HG03432 (cell line): ENCODE measurements at regions not wholly inside any gene's neighbourhood (a gene's known extent, or its start where the extent isn't known, plus 50 kb on each side); places are given as distances from the start of the nearest gene placed in this dataset.

ENCODE experiments used
- ATAC-seq: cut with Tn5 transposase; IDR thresholded peaks from one replicate; pipeline ENCODE4 v1.9.1; 2021; ENCODE audit warnings: mild to moderate bottlenecking, moderate library complexity; ENCODE audit not compliant: unreplicated experiment

DNA sequence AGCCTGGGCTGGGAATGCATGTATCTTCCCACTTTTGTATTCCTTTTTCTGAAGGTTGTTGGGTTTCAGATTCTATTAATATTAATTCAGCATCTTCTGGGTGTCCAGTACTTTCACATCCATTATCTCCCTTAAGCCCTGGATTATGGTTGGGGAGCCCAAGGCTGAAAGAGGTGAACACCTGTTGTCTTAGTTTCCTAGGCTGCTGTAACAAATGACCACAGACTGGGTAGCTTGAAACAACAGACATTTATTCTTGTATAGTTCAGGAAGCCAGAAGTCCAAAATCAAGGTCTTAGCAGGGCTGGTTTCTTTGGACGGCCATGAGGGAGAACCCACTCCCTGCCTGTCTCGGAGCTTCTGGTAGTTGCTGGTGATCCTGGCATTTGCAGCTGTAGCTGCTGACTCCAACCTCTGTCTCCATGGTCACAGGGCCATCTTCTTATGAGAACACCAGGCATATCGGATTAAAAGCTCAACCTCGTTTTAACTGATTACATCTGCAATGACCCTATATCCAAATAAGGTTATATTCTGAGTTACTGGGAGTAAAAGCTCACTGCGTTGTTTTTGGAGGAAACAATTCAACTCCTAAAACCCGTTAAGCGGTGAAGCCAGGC, 68.2 kb upstream of the CLMN start:
- no peak for ATAC-seq

GRCh38 chr14:95386536-95387095, 66.9 kb upstream of the CLMN start:
- no peak for ATAC-seq

- no peak for ATAC-seq
Measured at GRCh38 chr14:95385701-95386100, 66.0 kb upstream of the CLMN start.

GRCh38 chr14:95382747-95383146, 63.0 kb upstream of the CLMN start:
- no peak for ATAC-seq

- no peak for ATAC-seq
Measured at GRCh38 chr14:95381726-95382125, 62.0 kb upstream of the CLMN start.

- no peak for ATAC-seq
Measured at GRCh38 chr14:95380350-95381042, 60.8 kb upstream of the CLMN start.

DNA sequence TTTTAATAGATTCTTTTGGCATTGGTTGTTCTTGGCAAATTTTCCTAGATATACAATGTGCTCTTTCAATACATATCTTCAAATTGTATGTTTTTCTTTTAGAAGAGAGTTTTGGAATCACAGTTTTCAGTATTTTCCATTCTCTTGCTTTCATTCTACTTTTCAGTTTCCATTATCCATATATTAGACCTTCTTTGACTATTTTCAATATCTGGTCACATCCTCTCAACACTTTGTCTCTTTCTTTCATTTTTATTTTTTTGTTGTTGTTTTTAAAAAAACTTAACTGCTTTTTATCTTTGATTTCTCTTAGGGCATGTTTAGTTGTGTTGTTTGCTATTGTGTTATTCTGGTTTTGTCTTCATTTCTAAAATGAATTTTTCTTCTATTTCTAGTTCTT, 59.9 kb upstream of the CLMN start:
- ATAC-seq = no peak

- ATAC-seq = no peak
Measured at GRCh38 chr14:95375539-95376109, 55.9 kb upstream of the CLMN start.

GRCh38 chr14:95374239-95374997, 54.7 kb upstream of the CLMN start:
- ATAC-seq = no peak

DNA sequence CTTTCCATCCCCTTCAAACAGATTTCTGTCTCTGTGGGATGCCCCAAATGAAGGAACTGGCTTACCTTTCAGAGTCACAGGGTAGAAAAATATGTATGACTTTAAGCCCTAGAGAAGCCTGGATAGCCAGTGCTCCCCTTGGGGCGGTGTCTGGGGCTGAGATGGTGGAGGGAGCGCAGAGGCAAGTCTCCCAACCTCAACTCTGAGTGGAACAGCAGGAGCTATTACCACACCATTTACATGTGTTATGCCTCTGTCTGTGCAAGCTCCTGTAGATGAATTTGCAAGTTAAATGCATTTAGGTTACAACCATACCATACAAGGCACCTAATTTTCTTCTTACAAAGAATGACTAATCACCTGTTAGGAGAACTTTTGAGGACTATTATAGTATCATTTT, 50.4 kb upstream of the CLMN start:
- no peak for ATAC-seq
